Body of pancreas (tissue), 4 donors: ENCODE measurements at regions not wholly inside any gene's neighbourhood (a gene's known extent, or its start where the extent isn't known, plus 50 kb on each side); places are given as distances from the start of the nearest gene placed in this dataset.

Source experiments
- ATAC-seq: fragments of 150-250 bp; one replicate; pipeline ENCODE4 v1.9.1; 2016
- DNase-seq, 4 donors: peaks; one replicate each; pipeline ENCODE4 v3.0.0-alpha.2; 2019
- H3K27ac ChIP-seq, 4 donors: fragments of 200-600 bp; sonication (generic); 1 replicate in 3 of 4; 2 replicates in 1 of 4; pipeline versions ENCODE4 v1.5.1 to v1.6.1; 2016 to 2019; ENCODE audit warnings: mild to moderate bottlenecking in 1 of 4, mixed read lengths in 1 of 4, moderate library complexity in 1 of 4
- H3K27me3 ChIP-seq, 2 donors: fragments of 200-600 bp; sonication (generic); one replicate each; pipeline ENCODE4 v1.6.0; 2016; ENCODE audit warnings: mild to moderate bottlenecking in 1 of 2
- H3K36me3 ChIP-seq, 2 donors: fragments of 200-600 bp; sonication (generic); replicated peaks in 1 of 2; 2 replicates each; pipeline ENCODE4 v1.5.1; 2016; ENCODE audit warnings: low read depth in 2 of 2; ENCODE audit not compliant: insufficient read depth in 1 of 2
- H3K4me1 ChIP-seq: fragments of 200-600 bp; sonication (generic); one replicate; pipeline ENCODE4 v1.6.0; 2016
- H3K4me3 ChIP-seq, 2 donors: fragments of 200-600 bp; sonication (generic); 1 replicate in 1 of 2; 2 replicates in 1 of 2; pipeline ENCODE4 v1.5.1; 2016 to 2019
- H3K9me3 ChIP-seq, 3 donors: fragments of 200-600 bp; sonication (generic); 1 replicate in 2 of 3; 2 replicates in 1 of 3; pipeline ENCODE4 v1.5.1; 2016
- CTCF ChIP-seq, 7 experiments: fragments of 450-650 bp in 4 of 7; fragments of 200-600 bp in 3 of 7; sonication (generic) in 3 of 7; IDR thresholded peaks; one replicate each; pipeline ENCODE4 v1.5.1; 2016 to 2019; ENCODE audit warnings: antibody characterized with exemption in 7 of 7
- POLR2A ChIP-seq, 3 donors: fragments of 450-650 bp; IDR thresholded peaks; one replicate each; pipeline ENCODE4 v1.6.1; 2016; ENCODE audit warnings: antibody characterized with exemption in 3 of 3, mild to moderate bottlenecking in 2 of 3
- WGBS, 2 donors: methylation state at CpG; one replicate each; pipeline ENCODE4 v1.1.5; 2017; 5-methylcytosine and 5-hydroxymethylcytosine counted together
- intact Hi-C: fragments of 100-400 bp; cut with DNase I; formaldehyde crosslinking; loops from one replicate; pipeline ENCODE4 v1.15.1; 2023

GRCh38 chr10:78505657-78506056, 472.0 kb downstream of the RPS24 start:
- no peaks in the 10 kb centered on the region for H3K4me1 ChIP-seq
- H3K4me3 ChIP-seq, result no peak overlapping the region
- ATAC-seq, result no peak
- intact Hi-C loops, result no loop called here
- H3K36me3 ChIP-seq, result no peaks in the 10 kb centered on the region
- WGBS, 2 donors, result 86 to 92% methylated on average over 4 of the region's 4 CpGs
- DNase-seq, result no peak
- no peaks in the 10 kb centered on the region for H3K27me3 ChIP-seq
- no peak overlapping the region for H3K27ac ChIP-seq
- no peaks in the 10 kb centered on the region for H3K9me3 ChIP-seq
- TF ChIP-seq POLR2A (IDR thresholded peaks at IDR 0.05) (no peak), CTCF (IDR thresholded peaks at IDR 0.05) (no peak)

GRCh38 chr10:78506614-78507013, 473.0 kb downstream of the RPS24 start:
- no peak for ATAC-seq
- H3K36me3 ChIP-seq, result no peaks in the 10 kb centered on the region
- TF ChIP-seq CTCF (IDR thresholded peaks at IDR 0.05), result no peak
- TF ChIP-seq POLR2A (IDR thresholded peaks at IDR 0.05), result no peak
- H3K4me1 ChIP-seq, result no peaks in the 10 kb centered on the region
- intact Hi-C loops, result no loop called here
- H3K9me3 ChIP-seq, result no peaks in the 10 kb centered on the region
- DNase-seq, result no peak
- no peak overlapping the region for H3K27ac ChIP-seq
- H3K4me3 ChIP-seq, result no peak overlapping the region
- no peaks in the 10 kb centered on the region for H3K27me3 ChIP-seq
- 82 to 96% methylated on average over 2 of the region's 2 CpGs for WGBS, 2 donors

GRCh38 chr10:78507510-78508160, 474.0 kb downstream of the RPS24 start:
- Histone ChIP-seq H3K27me3 (no peaks in the 10 kb centered on the region), H3K4me1 (no peaks in the 10 kb centered on the region), H3K4me3 (no peak overlapping the region), H3K9me3 (no peaks in the 10 kb centered on the region), H3K27ac (no peak overlapping the region), H3K36me3 (no peaks in the 10 kb centered on the region)
- TF ChIP-seq CTCF (IDR thresholded peaks at IDR 0.05), result no peak
- TF ChIP-seq POLR2A (IDR thresholded peaks at IDR 0.05), result no peak
- intact Hi-C loops, result no loop called here
- 87 to 88% methylated on average over 8 of the region's 8 CpGs for WGBS, 2 donors
- ATAC-seq, result no peak
- DNase-seq, result peak in 1 of 4 donors; percentile 11

- intact Hi-C loops, result no loop called here
- H3K36me3 ChIP-seq, result no peaks in the 10 kb centered on the region
- DNase-seq (no peak), ATAC-seq (no peak)
- peaks cover 5% of the 10 kb centered on the region for H3K4me1 ChIP-seq
- TF ChIP-seq POLR2A (IDR thresholded peaks at IDR 0.05), result no peak
- TF ChIP-seq CTCF (IDR thresholded peaks at IDR 0.05), result no peak
- H3K27me3 ChIP-seq, result no peaks in the 10 kb centered on the region
- no peak overlapping the region for H3K4me3 ChIP-seq
- 93 to 95% methylated on average over 6 of the region's 6 CpGs for WGBS, 2 donors
- H3K27ac ChIP-seq, result no peak overlapping the region
- no peaks in the 10 kb centered on the region for H3K9me3 ChIP-seq
Measured at GRCh38 chr10:78508955-78509748, 475.5 kb downstream of the RPS24 start.
